NCI-H2171 (cell line): ENCODE measurements at regions not wholly inside any gene's neighbourhood (a gene's known extent, or its start where the extent isn't known, plus 50 kb on each side); places are given as distances from the start of the nearest gene placed in this dataset.

Source experiments
- DNase-seq: peaks from one replicate; lab custom pipeline; 2025; lab: John Stamatoyannopoulos, UW

GRCh38 chr4:156710365-156711192, 261.0 kb downstream of the PDGFC start:
- DNase-seq = no peak

GRCh38 chr4:156705311-156705710, 266.3 kb downstream of the PDGFC start:
- DNase-seq = no peak

DNA sequence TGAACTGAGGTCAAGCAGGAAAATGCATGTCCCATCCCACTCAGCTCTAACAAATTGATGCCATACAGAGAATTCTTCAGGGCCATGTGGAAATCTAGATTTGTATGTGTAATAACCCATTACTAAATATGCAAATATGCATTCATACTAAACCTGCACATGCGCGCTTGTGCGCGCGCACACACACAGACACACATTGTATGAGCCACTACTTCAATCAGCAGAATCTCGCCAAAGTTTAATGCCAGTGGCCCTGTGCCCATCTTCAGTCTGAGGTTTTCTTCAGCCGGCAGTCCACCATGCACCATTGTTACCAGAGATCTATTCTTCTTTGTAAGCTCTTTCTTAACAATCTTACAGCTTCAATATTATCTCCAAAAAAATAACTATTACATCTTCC, 276.4 kb downstream of the PDGFC start:
- no peak for DNase-seq

- DNase-seq = no peak
Measured at GRCh38 chr4:156694413-156694812, 277.2 kb downstream of the PDGFC start.

DNA sequence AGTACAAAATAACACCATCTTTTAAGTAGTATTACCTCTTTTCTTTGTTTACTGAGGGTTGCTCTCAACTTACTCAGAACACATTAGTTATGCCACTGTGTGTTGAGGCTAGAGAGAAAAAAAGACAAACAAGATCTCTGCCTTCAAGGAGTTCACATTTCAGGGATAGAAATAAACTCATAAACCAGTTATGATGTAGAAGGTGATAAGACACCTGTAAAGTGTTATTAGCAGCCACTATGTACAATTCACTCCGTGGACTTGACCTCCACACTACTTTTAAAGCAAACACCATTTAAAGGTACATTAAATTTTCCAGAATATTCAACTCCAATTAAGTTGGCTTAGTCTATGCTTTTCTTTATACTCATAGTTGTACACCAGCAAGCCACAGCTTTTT, 278.0 kb downstream of the PDGFC start:
- no peak for DNase-seq

- no peak for DNase-seq
Measured at GRCh38 chr4:156692016-156692415, 279.6 kb downstream of the PDGFC start.

DNA sequence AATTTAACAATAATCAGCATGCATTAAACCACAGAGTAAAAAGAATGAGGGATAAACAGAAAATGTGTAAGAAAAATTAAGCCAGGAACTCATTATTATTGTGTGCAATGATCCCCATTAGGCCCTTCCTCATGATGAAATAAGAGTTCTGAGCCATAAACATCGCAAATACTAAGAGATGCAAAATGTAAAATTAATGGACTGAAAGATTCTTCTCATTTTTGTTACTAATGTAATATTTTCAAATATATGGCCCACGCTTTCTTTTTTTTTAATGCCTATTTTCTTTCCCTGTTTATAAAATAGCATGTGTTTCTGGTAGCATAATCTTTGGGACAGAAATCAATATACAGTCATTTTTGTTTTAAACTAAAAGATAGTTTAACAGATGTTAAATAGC, 281.0 kb downstream of the PDGFC start:
- DNase-seq = no peak

GRCh38 chr4:156686120-156686519, 285.5 kb downstream of the PDGFC start:
- DNase-seq = peak; percentile 74

DNA sequence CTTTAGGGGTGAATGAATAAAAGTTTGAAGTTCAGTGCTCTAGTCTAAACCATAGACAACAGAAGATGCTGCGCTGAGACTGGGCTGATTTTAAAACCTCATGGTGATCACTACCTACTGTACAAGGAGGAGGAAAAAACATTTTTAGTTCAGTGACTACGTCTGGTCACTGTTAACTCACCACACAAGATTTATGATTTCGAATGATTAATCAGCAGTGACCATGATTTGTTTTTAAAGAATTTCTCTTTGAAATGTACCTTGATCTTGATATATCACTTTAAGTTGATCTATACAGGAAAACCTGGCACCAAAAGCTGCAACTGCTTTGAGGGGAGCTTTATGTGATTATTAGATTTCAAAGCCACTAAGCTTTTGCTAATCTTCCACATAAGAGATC, 286.3 kb downstream of the PDGFC start:
- DNase-seq = no peak

DNA sequence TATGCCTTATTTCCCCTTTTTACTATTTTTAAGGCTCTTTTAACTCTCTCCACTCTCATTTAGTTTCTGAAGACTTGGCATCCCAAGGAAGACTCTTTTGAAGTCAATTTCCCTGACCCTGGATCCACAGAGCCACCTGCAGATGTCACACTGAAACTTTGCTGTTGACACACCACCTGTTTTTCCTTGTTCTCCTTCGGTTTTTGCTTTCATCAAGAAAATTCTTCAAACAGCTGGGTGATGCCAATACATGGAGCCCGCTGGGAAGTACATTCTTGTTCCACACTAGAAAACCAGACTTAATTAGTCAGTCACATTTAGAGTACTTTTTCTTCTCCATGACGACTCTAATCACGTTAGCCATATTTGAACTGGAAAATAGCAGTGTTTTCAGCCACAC, 293.9 kb downstream of the PDGFC start:
- no peak for DNase-seq

- DNase-seq = no peak
Measured at GRCh38 chr4:156677131-156677531, 294.5 kb downstream of the PDGFC start.

DNA sequence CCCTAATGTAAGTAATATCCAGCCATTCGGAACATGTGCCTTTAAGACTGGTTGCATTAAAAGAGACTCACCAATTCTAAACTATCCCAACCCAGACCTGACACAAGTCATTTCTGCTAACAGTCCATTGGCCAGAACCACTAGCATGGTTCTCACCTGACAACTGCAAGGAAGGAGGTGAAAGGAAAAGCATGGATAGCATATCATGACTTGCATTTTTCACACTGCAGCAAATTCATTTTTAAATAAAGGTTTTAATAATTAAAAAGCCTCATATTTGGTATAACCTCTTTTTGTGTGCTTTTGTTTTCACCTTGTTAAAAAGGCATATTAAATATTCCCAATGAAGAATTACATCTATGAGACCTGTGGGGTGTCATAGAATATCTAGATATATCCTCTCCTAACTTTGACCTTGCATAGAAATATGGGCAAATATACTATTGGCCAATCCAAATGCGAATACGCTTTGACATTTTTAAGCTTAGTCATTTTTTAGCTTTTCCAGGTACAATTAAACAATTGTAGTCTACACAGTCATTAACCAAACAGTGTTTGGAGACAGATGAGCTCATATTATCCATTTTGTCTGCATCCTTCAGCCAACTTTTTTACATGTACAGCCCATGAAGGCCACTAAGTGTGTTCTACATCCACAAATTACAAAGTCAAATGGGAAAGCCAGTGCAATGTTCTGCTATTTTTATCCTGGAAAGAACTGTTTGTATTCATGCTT, 295.3 kb downstream of the PDGFC start:
- DNase-seq = no peak

DNA sequence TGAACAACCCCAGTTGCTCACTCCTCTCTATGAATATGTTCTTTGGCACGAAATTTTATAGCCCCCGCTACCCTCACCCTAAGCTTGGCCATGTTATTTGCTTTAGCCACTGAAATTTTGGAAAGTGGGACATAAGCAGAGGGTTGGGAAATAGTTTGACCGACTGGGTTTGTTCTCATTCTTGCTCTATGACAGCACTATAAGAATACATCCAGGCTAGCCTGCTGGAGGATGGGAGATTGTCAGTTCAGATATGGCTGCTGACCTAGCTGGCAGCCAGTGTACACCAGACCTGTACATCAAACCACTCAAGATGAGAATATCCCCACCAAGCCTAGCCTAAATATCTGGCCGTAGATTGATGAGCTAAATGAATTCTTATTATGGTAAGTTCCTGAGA, 298.1 kb downstream of the PDGFC start:
- no peak for DNase-seq

GRCh38 chr4:156672492-156673305, 298.9 kb downstream of the PDGFC start:
- DNase-seq = peak; percentile 11

DNA sequence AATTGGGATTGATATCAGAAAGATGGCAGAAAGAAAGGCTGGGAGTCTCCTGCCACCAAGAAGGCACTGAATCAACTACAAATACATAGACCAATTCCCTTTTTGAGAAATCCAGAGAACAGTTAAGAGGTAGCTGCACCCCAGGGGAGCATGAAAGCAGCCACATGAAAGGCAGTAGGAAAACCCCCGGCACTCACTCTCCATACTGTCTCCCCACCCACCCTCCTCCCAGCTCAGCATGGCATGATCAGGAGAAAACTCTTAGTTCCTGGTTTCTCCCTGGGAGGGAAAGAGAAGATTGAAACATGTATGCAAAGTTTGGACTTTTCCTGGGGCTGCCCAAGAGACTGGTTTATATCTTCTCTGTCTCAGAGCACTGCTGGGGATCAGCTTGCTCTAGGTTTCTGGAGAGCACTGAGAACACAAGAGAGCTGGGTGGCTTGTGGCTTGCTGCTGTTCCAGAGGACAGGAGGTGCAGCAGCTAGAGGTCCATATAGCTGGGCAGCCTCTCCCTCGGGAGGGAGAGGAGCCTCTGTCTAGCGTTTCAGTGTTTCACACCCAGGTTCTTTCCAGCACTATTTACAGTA, 305.7 kb downstream of the PDGFC start:
- no peak for DNase-seq

DNA sequence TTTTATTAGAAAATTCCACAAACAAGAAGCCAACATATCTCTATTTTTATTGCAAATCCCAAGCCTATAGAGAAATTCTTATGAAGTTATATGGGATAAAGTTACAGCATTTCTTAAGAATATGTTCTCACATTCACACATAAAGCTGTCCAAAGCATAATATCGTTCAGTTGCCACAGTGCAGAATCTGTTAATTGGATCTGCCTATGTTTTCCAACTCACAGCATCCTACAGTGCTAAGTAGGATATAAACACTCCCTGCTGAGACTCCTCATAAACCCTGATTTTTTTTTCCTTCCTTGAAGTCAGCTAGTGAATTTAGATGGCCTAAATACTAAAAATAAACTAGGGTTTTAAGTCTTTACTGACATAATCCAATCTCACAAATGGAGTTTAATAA, 307.9 kb downstream of the PDGFC start:
- no peak for DNase-seq

- no peak for DNase-seq
Measured at GRCh38 chr4:156662921-156663320, 308.7 kb downstream of the PDGFC start.

DNA sequence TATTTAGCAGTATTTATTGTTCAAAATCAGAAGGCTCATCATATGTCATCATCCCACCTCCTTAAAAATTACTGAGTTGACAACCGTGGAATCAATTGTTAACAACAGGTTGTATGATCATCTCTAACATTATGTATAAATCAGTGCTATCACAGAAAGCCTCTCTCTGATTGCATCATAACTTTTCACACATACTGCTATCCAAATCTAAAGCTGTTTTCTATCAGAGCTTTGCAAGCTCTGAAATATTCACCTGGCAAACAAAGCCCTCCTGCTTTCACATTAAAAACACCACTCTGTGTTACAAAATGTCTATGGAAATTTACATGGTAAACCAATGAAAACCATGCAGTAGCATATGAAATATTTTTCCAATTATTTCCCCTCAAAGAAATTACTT, 310.0 kb downstream of the PDGFC start:
- no peak for DNase-seq

DNA sequence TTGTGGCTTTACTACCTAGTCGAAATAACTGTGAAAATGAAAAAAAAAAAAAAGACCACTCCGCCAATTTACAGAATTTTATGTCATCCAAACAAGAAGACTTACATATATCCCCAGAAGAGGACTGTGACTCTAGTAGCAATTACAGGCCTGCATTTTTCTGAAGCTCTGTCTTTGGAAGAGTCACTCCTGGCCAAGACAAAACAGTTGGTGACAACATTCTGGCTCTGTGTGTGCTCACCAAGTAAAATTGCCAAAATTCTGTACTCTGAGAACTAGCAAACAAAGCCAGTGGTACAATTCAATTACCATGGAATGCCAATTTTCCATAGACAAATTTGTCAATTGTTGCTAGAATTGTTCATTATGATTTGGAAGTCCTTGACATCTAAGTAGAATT, 311.1 kb downstream of the PDGFC start:
- DNase-seq = no peak

DNA sequence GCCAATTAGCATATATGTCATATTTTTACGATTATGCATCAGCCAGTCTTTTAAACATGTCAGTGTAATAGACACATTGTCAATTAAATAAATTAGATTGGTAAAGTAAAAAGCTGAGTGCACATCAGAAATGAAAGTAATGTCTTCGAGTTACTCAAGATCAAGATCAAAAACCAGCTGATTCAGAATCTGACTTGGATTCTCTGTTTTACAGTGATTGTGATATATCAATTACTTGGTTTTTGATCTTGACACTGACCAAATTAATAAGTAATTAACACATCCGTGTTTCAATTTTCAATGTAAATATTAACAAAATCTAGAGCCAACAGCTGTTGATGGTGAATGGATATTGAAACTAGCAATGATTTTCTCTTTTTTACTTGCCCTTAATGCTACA, 311.6 kb downstream of the PDGFC start:
- DNase-seq = no peak

GRCh38 chr4:156659570-156659969, 312.0 kb downstream of the PDGFC start:
- no peak for DNase-seq

GRCh38 chr4:156656896-156657295, 314.7 kb downstream of the PDGFC start:
- no peak for DNase-seq
